Stomach (tissue), 4 donors: ENCODE measurements at regions not wholly inside any gene's neighbourhood (a gene's known extent, or its start where the extent isn't known, plus 50 kb on each side); places are given as distances from the start of the nearest gene placed in this dataset.

Source experiments
- EP300 ChIP-seq: sonication (generic); formaldehyde crosslinking; IDR thresholded peaks from one replicate; pipeline ENCODE4 v1.6.1; 2017; ENCODE audit warnings: antibody characterized with exemption
- POLR2A ChIP-seq, 4 donors: fragments of 450-650 bp; IDR thresholded peaks; one replicate each; pipeline ENCODE4 v1.6.1; 2016; ENCODE audit warnings: antibody characterized with exemption in 4 of 4, control low read depth in 2 of 4, mild to moderate bottlenecking in 1 of 4, moderate library complexity in 1 of 4
- POLR2AphosphoS5 ChIP-seq, 3 donors: sonication (generic); formaldehyde crosslinking; IDR thresholded peaks; one replicate each; pipeline ENCODE4 v1.6.1; 2016; ENCODE audit warnings: antibody characterized with exemption in 3 of 3
- TF ChIP-seq, protein P1 (sequence below), 7 experiments: fragments of 450-650 bp in 4 of 7; fragments of 200-600 bp in 3 of 7; sonication (generic) in 3 of 7; IDR thresholded peaks; one replicate each; pipeline ENCODE4 v1.5.1; 2016 to 2019; ENCODE audit warnings: antibody characterized with exemption in 7 of 7, control low read depth in 2 of 7, mild to moderate bottlenecking in 1 of 7

- TF ChIP-seq, protein P1, sequence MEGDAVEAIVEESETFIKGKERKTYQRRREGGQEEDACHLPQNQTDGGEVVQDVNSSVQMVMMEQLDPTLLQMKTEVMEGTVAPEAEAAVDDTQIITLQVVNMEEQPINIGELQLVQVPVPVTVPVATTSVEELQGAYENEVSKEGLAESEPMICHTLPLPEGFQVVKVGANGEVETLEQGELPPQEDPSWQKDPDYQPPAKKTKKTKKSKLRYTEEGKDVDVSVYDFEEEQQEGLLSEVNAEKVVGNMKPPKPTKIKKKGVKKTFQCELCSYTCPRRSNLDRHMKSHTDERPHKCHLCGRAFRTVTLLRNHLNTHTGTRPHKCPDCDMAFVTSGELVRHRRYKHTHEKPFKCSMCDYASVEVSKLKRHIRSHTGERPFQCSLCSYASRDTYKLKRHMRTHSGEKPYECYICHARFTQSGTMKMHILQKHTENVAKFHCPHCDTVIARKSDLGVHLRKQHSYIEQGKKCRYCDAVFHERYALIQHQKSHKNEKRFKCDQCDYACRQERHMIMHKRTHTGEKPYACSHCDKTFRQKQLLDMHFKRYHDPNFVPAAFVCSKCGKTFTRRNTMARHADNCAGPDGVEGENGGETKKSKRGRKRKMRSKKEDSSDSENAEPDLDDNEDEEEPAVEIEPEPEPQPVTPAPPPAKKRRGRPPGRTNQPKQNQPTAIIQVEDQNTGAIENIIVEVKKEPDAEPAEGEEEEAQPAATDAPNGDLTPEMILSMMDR (IDR thresholded peaks at IDR 0.05): no peak
- TF ChIP-seq POLR2A (IDR thresholded peaks at IDR 0.05) (no peak), POLR2AphosphoS5 (IDR thresholded peaks at IDR 0.05) (no peak), EP300 (no peak)
These were observed 857.8 kb downstream of the C12orf50 start for GRCh38 chr12:87171356-87171755.
